Ishikawa (cell line): ENCODE measurements at regions not wholly inside any gene's neighbourhood (a gene's known extent, or its start where the extent isn't known, plus 50 kb on each side); places are given as distances from the start of the nearest gene placed in this dataset.

ENCODE experiments used
- CEBPB ChIP-seq: IDR thresholded peaks from 2 replicates; pipeline ENCODE4 v1.6.1; 2012
- CREB1 ChIP-seq: IDR thresholded peaks from 2 replicates; pipeline ENCODE4 v1.6.1; 2012; ENCODE audit warnings: low read depth
- EGR1 ChIP-seq: IDR thresholded peaks from 2 replicates; pipeline ENCODE4 v1.6.1; 2012
- EP300 ChIP-seq: IDR thresholded peaks from 2 replicates; pipeline ENCODE4 v1.6.1; 2012; ENCODE audit warnings: borderline replicate concordance
- FOXM1 ChIP-seq: IDR thresholded peaks from 2 replicates; pipeline ENCODE4 v1.6.1; 2012; ENCODE audit warnings: low read depth, borderline replicate concordance
- MAX ChIP-seq: IDR thresholded peaks from 2 replicates; pipeline ENCODE4 v1.6.1; 2012
- NFIC ChIP-seq: IDR thresholded peaks from 2 replicates; pipeline ENCODE4 v1.6.1; 2012
- RAD21 ChIP-seq: IDR thresholded peaks from 2 replicates; pipeline ENCODE4 v1.6.1; 2012; ENCODE audit warnings: low read depth
- REST ChIP-seq: IDR thresholded peaks from 2 replicates; pipeline ENCODE4 v1.6.1; 2012; ENCODE audit warnings: low read depth, mild to moderate bottlenecking
- TAF1 ChIP-seq: IDR thresholded peaks from 2 replicates; pipeline ENCODE4 v1.6.1; 2012; ENCODE audit warnings: low read depth, mild to moderate bottlenecking
- TCF12 ChIP-seq: IDR thresholded peaks from 2 replicates; pipeline ENCODE4 v1.6.1; 2012; ENCODE audit warnings: low read depth
- TEAD4 ChIP-seq: IDR thresholded peaks from 2 replicates; pipeline ENCODE4 v1.6.1; 2012
- YY1 ChIP-seq: IDR thresholded peaks from 2 replicates; pipeline ENCODE4 v1.6.1; 2012; ENCODE audit warnings: low read depth
- ZBTB7A ChIP-seq: IDR thresholded peaks from 2 replicates; pipeline ENCODE4 v1.6.1; 2012; ENCODE audit warnings: low read depth
- TF ChIP-seq, protein P1 (sequence below): IDR thresholded peaks from 2 replicates; pipeline ENCODE4 v1.6.1; 2012

GRCh38 chr6:96469312-96469711, 52.3 kb upstream of the UFL1 start:
- TF ChIP-seq RAD21 (no peak), EP300 (no peak), EGR1 (no peak), CREB1 (no peak), CEBPB (no peak), FOXM1 (no peak), TAF1 (no peak), REST (no peak), ZBTB7A (no peak), TEAD4 (no peak), TCF12 (no peak), MAX (no peak), YY1 (no peak), NFIC (no peak)
- TF ChIP-seq, protein P1, sequence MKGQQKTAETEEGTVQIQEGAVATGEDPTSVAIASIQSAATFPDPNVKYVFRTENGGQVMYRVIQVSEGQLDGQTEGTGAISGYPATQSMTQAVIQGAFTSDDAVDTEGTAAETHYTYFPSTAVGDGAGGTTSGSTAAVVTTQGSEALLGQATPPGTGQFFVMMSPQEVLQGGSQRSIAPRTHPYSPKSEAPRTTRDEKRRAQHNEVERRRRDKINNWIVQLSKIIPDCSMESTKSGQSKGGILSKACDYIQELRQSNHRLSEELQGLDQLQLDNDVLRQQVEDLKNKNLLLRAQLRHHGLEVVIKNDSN: no peak

GRCh38 chr6:96470296-96470695, 51.3 kb upstream of the UFL1 start:
- TF ChIP-seq, protein P1: no peak
- TF ChIP-seq TCF12: no peak
- no peak for TF ChIP-seq YY1
- TF ChIP-seq ZBTB7A: no peak
- no peak for TF ChIP-seq REST
- no peak for TF ChIP-seq CREB1
- no peak for TF ChIP-seq TAF1
- no peak for TF ChIP-seq FOXM1
- no peak for TF ChIP-seq NFIC
- TF ChIP-seq CEBPB: no peak
- TF ChIP-seq TEAD4: no peak
- no peak for TF ChIP-seq EP300
- no peak for TF ChIP-seq EGR1
